CD1c-positive myeloid dendritic cell (primary cell): ENCODE measurements at regions not wholly inside any gene's neighbourhood (a gene's known extent, or its start where the extent isn't known, plus 50 kb on each side); places are given as distances from the start of the nearest gene placed in this dataset.
"Not testable (repeated sequence)": the region's sequence is repeated elsewhere in the genome, so short reads cannot be mapped to it uniquely, and the experiment has no call there.

Source experiments
- DNase-seq: peaks from one replicate; pipeline ENCODE4 v3.0.0-alpha.2; 2016; ENCODE audit errors: extremely low spot score

DNA sequence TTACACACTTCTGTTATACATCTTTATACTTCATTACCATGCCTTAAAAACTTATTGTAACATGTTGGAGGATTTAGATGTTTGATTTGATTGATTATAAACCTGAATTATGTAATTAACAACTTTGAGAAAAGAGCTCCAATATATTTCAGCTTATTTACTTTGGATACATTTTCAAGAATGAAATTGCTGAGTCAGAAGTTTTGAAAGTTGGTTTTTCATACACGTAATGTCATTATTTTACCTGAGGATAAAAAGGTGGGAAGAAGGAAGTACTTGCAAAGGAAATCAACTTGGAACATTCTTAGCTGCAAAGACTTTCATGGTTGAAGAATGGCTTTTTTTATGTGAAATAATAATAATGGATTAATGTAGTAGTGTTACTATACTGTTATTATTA lies 677.2 kb downstream of the FAM181B start:
- no peak for DNase-seq

DNA sequence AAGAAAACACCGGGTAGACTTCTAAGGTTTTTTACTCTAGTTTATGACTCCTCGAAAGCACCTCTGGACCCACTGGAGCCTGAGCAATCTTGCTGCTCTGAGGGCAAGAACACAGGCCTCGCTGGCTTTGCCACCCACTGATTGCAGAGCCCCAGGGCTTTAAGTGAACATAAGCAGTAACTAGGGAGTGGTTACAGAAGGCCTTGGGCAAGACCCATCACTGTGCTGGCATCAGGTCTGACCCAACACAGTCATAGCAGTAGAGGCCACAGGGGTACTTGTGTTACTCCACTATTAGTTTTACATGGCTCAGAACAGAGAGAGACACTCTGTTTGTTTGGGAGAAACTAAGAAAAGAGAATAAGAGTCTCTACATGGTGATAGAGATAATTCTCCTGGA lies 684.5 kb downstream of the FAM181B start:
- no peak for DNase-seq

DNA sequence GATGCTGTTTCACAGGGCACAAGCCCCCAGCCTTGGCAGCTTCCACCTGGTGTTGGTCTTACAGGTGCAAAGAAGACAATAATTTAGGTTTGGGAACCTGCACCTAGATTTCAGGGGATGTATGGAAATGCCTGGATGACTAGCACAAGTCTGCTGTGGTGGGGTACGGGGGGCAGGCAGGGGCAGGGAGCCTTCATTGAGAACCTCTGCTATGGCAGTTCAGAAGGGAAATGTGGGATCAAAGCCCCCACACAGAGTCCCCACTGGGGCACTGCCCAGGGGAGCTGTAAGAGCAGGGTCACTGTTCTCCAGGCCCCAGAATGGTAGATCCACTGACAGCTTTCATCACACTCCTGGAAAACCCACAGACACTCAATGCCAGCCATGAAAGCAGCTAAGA lies 686.5 kb downstream of the FAM181B start:
- no peak for DNase-seq

DNA sequence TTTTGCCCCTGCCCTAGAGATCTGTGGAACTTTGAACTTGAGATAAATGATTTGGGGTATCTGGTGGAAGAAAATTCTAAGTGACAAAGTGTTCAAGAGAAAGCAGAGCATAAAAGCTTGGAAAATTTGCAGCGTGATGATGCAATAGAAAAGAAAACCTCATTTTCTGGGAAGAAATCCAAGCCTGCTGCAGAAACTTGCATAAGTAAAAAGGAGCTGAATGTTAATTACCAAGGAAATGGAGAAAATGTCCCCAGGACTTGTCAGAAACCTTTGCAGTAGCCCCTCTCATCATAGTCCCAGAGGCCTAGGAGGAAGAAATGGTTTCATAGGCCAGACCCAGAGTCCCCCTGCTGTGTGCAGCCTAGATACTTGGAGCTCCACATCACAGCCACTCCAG lies 686.9 kb downstream of the FAM181B start:
- no peak for DNase-seq

DNA sequence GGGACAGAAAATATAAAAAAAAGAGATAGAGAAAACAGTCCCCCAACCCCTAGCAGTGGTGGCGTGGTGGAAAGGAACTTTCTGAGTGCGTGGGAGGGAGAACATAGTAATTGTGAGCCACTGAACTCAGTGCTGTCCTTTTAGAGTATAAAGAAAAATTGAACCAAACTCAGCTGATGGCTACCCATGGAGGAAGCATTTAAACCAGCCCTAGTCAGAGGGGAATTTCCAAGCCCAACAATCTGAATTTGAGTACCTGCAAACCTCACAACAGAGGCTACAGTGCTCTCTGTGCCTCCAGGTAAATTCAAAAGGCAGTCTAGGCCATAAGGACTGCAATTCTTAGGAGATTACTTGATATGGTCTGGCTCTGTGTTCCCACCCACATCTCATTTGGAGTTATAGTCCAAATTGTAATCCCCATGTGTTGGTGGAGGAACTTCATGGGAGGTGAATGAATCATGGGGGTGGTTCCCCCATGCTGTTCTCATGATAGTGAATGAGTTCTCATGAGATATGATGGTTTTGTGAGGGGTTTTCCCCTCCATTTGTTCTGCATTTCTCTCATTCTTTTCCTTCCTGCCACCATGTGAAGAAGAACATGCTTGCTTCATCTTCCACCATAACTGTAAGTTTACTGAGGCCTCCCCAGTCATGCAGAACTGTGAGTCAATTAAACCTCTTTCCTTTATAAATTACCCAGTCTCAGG lies 687.8 kb downstream of the FAM181B start:
- no peak for DNase-seq

DNA sequence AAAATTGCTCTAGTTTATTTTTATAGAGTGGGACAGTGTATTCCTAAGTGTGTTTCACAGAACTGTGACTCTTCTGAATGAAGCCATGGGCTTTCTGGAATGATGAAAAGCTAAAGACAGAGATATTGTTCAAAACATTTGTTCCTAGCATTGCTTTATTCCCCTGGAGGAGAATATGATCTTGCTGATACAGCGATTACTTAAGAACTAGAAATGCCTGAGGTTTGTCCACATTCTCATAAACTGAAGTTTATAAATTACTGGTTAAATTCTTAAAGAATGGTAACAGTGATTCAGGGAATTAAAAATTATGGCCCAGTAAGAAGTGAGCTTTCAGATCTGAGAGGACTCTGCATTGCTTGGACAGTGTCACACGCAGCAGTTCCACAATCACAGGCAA lies 690.3 kb downstream of the FAM181B start:
- no peak for DNase-seq

DNA sequence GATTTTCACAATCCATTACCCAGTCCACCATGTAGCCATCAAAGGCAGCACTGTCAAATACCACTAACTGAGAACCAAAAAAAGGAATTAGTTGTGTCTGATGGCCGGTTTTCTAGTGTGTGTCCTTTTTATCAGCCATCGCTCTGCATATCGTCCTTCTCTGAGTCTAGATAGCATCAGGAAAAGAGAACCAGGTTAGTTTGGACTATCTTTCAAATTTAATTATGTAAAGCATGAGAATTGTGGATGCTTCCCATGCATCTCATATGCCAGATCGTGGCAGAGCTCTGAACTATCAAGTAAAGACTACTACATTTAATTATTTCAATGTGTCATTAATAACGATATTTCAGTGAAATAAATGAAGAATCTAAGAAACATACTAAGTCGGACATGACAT lies 691.9 kb downstream of the FAM181B start:
- no peak for DNase-seq

DNA sequence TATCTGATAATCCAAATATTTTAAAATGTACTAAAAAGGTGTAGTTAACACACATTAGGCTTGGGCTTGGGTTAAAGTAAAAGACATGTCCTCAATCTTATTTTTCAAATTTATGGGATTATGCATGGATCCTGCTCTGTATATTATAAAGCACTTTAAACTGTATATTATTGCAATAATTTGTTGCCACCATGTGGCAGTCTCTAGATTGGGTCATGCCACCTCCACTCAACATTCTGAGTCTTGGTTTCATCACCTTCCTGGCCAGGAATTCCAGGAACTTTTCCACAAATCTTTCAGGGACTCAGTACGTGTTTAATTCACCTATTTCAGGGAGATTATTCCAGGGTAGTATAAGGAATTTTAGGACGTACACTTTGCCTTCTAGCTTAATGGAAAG lies 695.5 kb downstream of the FAM181B start:
- DNase-seq, result no peak

DNA sequence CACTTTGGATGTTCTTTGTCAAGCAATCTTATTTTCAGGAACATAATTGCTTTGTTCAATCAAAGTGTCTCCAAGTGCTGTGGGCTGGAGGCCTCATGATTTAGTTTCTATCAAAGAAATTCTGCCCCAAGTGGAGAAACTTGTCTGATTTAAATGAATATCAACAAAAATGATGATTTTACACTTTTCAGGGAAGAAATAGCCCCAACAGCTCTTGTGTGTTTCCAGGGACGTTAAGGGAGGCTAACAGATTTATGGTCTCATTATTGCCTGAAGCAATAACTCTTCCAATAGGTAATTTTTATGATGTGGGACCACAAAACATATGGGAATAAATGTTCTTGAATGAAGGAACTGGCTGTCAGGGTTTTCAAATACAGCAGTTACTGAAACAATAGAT lies 699.1 kb downstream of the FAM181B start:
- no peak for DNase-seq

DNA sequence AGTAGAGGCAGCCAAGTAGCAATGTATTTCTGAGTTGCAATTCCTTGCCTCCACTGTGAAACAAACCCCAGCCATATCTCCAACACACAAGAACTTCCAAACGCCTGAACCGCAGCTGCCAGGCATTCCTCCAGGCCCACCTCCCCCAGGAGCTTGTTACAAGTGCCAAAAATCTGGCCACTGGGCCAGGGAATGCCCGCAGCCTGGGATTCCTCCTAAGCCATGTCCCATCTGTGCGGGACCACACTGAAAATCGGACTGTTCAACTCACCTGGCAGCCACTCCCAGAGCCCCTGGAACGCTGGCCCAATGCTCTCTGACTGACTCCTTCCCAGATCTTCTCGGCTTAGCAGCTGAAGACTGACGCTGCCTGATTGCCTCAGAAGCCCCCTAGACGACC lies 706.3 kb downstream of the FAM181B start:
- DNase-seq, result not testable (repeated sequence)

DNA sequence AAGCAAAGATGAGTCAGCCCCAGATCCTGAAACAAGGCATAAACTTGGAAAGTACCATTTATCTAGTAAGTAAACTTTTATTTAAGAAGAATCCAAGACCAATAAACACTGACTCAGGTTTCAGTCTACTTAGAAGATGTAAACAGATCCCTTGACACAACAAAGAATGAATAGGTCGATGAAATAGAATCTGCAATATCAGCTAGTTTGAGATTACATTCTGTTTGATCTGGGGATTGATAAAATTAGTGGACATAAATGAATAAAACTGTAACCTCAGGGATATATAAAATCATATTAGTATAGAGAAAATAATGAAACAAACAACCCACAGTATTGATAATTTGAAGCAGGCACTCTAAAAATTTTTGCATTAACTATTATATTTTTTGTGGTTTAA lies 708.9 kb downstream of the FAM181B start:
- DNase-seq, result no peak

DNA sequence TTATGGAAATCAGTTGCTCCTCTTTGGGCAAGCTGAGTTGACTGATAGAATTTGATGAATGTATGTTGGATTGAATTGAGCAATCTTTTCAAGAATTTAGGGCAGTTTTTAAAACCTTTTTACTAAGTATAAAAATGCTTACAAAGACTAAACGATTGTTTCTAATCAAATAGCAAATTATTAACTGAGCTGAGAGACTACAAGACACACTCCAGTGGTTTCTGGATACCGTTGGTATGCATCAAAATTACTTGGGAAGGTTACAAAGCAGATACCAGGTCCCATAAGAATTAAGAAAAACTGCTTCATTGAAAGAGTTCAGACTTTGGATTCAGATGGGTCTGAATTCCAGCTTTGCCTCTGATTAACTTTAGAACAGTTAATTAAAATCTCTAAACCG lies 721.4 kb downstream of the FAM181B start:
- DNase-seq, result no peak

DNA sequence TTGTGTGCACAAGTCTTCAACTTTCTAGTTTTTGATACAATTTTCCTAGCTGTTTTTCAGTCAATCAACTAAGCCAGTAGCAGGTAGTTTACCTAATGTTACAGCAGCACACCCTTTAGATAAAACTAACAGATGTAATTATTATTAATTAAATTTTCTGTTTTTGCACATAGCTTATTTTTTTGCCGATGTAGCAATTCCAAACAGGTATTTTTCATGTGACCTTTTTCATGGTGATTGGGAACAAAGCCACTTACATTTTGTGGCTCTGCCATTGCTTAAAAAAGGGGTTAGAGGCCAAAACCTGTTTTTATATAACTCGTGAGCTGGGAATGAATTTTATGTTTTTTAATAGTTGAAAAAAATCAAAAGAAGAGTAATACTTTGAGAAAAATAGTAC lies 724.5 kb downstream of the FAM181B start:
- no peak for DNase-seq

DNA sequence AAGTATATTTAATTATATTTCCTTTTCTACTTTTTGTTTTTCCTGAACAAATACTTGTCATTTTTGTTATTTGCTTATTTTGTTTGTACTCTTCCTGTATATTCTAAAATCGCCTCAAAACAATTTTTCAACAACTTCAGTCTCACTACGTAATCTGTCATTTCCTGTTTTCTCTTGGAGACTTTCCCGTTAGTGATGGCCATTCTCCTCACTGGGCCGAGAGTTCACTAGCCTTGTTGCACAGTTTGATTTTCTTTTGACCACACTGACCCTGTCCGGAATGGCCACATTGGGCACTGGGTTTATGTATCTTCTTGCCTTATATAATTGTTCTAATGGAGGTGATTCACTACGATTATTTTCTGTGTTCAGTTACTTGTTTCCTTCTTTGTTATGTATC lies 726.1 kb downstream of the FAM181B start:
- DNase-seq, result no peak

DNA sequence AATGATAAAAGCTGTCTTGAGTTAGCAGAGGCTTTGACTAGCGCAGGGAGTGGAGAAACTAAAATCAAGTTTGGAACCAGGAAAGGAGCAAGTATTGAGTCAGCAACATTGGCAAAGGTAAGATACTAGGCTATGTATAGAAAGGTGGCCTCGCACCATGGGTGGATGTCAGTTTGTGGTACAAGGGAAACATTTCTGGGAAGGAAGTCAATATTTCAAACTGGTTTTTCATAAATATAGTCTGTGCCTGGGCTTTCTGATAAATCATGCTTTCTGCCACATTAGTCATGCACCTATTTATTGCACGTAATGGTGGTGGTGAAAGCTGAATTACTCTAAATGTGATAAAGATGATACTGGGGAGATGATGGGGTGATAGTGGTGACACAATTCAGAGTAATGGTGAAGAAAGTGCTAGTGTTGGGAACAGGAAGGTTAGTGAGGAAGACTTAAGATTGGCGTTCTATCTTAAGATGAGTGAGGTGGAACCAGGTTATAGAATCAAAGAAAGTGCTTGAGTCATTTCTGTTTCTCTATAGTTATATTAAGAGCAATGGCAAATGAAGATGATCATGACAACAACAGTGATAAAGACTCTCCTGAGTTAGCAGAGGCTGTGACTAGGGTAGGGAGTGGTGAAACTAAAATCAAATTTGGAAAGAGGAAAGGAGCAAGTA lies 729.0 kb downstream of the FAM181B start:
- no peak for DNase-seq

DNA sequence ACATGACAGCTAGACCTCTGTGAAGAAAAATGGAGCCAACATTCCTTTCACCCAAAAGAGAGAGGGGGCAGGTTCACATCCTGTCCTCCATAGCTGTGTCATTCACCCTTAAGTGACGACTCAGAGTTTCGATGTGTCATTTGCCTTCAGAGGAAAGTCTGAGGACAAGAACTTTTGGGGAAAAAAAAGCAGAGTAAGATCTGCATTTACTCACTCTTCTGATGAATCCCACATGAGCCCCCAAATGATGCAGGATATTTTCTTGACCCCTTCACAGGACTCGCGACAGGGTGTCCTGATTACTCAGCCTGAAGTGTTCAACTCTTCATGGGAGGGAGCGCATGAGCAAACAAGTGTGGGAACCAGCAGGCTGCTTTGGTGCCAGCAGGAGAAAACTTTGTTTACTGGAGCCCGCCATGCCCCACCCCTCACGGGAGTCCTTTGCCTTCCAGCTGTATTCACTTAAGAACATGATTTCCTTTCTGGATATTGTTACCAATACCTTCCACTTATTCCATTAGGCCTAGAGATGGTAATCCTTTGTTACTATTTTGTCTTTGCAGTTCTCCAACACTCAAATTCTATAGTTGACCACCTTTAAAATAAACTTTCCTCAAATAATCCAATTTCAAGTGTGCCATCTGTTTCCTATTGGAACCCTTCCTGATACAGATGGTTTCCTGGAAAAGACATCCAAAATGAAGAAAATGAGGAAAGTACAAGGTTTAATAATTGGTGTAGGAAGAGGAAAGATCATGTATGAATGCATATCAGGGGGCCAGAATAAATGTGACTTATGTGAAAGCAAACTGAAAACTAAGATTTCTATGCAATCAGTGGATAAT lies 729.8 kb downstream of the FAM181B start:
- no peak for DNase-seq

DNA sequence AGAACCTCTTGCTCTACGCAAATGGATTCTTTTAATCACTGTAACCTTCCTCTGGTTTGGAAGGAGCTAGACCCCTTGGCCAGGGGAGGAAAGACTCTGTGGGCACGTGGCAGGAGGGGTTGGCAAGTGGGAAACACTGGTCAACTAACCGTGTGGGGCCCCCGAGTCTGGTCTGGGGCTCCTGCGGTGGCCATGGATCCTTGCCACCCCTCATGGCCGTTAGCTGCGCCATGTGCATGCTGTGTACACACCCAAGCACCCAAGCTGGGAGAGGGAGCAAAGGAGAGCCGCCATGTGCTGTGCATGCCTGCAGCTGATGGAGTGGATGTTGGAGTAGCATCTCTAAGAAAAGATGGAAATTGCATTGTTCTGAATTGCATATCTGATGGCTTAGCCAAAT lies 730.6 kb downstream of the FAM181B start:
- DNase-seq, result no peak

DNA sequence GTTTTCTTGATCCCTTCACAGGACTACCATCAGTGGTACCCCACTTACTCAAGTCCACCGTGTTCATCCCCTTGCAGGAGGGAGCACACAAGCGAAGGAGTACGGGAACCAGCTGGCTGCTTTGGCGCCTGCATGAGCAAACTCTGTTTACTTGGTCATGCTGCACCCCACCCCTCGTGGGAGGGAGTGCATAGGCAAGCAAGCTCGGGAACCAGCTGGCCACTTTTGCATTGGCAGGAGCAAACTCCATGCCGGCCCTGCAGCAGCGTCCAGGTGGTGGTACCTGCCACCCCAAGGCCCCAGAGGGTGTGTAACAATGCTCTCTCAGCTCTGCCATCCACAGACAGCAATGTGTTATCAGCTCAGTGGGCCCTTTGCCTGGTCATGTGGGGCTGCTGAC lies 737.8 kb downstream of the FAM181B start:
- DNase-seq, result no peak

DNA sequence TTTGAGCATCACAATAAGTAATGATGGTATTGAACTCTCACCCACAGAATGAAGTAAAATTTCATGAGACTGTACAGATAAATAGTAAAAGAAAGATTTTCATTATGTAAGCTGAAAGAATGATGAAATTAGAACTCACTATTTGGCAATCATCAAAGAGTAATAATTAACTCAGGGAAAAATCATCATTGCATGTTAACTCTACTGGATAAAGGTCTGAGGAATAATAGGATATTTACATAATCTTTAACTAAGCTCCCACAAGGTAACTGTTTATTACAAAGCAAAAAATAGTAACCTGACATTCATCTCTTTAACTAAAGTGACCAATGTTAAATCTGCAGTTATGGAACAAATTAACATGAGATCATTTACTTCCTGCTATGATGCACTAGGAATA lies 739.9 kb downstream of the FAM181B start:
- DNase-seq, result no peak

DNA sequence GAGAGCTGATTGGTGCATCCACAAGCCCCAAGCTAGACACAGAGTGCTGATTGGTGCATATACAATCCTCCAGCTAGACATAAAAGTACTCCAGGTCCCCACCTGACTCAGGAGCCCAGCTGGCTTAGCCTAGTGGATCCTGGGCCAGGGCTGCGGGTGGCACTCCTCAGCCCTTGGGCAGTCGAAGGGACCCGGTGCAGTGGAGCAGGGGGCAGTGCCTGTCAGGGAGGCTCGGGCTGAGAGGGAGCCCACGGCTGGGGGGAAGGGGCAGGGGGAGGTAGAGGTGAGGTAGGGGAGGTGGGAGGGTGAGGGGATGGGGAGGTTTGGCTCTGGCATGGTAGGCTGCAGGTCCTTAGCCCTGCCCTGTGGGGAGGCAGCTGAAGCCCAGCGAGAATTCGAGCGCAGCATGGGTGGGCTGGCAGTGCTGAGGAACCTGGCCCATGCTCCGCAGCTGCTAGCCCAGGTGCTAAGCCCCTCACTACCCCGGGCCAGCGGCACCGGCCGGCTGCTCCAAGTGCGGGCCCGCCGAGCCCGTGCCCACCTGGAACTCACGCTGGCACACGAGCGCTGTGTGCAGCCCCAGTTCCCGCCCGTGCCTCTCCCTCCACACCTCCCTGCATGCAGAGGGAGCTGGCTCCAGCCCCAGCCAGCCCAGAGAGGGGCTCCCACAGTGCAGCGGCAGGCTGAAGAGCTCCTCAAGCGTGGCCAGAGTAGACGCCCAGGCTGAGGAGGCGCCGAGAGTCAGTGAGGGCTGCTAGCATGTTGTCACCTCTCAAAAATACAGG lies 742.8 kb downstream of the FAM181B start:
- no peak for DNase-seq

DNA sequence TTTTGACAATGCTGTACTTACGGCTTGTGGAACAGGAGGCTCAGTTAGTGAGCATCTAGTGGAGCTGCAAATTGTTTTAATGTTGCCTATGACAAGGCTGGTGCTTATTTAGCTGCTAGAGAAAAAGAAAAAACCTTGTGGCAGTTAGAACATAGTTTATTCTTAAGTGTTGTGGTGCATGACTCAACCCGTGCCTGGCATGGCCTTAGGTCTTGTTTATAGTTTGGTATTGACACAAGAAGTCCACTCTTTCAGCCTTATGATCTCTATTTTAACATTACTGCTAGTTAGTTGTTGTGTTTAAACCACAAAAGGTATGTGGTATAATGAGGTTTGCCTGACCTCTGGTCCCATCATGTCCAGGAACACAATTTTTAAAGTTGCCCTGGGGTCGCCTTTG lies 744.6 kb downstream of the FAM181B start:
- no peak for DNase-seq

DNA sequence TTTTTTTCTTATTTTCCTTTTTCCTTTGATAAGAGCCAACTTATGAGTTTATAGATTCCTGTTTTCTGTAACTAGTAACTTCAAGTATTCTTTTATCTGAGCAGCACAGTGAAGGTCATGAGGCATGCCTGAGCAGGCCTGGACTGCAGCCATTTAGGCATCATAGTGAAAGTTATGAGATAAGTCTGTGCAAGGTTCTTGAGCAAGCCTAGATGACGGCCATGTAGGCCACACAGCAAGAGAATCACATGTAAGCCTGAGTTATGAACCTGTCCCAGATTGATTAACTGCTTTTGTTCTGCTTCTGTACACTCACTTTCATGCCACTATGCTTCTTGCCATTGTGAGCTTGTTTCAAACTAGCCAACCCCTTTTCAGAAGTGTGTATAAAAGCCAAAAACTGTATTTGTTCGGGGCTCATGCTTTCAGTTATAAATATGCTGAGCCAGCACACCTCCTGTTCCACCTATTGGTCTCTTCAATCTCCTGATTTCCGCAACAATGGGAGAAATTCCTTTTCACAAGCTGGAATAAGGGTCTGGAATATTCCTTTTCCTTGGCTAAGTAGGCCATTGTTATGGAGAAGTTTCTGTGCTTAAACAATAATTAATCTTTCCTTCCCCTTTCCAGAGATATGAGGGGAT lies 745.7 kb downstream of the FAM181B start:
- no peak for DNase-seq
